Skin of body (tissue), 1 donor: ENCODE measurements at regions not wholly inside any gene's neighbourhood (a gene's known extent, or its start where the extent isn't known, plus 50 kb on each side); places are given as distances from the start of the nearest gene placed in this dataset.

Experiments
- DNase-seq: peaks from one replicate; lab custom pipeline; 2025; lab: John Stamatoyannopoulos, UW

DNA sequence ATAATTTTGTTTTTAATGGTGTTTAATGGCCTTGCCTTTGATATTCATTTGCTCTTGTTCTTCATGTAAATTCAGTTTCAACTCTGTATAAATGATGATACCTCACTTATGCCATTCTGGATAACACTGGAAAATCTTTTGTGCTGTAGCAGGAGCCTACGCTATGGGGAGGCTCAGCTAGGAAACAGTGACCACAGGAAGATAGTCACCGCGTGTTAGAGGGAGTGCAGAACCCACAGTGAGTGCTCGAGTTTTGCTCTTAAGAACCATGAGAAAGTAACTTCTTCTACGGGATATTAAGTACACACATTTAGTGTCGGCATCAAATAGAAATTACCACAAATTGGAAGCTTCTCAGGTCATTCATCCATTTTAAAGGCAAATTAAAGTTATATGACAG lies 143.9 kb downstream of the IRX2 start:
- no peak for DNase-seq

GRCh38 chr5:2603272-2603575 lies 148.3 kb downstream of the IRX2 start:
- no peak for DNase-seq

DNA sequence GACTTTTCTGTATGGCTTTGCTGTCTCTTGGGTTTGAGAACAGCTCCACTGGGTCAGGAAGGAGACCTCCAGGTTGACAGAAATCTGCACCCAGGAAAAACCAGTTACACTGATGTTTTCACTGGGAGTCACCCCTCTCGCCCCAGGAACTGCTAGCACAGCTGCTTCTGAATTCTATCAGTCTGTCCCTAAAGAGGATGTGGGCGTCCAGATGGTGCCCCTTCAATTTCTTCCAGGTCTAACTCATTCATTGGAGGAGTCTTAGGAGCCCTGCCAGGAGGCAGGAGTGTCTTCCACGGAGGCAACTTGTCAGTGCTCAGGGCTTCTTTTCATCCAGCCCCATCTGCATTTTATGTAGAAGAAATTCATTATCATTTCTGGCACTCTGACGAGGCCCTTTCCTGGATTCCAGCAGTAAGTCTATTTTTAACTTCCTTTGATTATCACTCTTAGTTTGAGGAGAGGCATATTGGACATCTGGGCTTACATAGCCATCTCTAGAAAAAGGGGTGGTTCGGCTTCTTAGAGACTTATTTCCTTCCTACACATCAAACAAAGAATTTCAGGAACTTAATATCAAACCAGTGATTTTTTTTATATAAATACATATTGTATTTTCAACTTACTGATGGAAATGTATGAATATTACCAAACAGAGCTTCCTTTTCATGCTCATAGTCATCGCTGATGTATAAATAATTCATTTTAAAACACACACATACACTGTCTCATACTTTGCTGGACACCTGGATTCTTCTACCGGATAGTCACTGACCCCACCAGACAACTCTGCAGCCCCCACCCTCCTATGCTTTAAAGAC lies 148.8 kb downstream of the IRX2 start:
- no peak for DNase-seq

- no peak for DNase-seq
These were observed 153.0 kb downstream of the IRX2 start for GRCh38 chr5:2598503-2598902.

- no peak for DNase-seq
These were observed 156.8 kb downstream of the IRX2 start for GRCh38 chr5:2594701-2595100.

DNA sequence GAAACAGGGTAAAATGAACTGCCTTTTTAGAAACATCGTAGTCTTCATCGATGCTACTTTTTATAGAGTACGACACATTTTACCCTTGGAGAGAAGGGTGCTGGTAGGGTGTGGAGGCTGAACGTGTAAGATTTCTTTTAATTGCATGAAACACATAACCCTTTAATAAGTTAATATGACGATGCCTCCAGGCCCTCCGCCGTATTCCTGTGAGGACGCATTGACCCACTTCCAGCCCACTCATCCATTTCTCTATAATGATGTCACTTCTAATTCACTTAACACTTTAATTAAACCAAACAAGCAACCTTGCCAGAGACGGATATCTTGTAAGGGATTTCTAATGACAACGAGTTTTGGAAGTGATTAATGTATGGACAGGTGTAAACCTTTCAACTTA lies 158.7 kb downstream of the IRX2 start:
- DNase-seq: no peak

DNA sequence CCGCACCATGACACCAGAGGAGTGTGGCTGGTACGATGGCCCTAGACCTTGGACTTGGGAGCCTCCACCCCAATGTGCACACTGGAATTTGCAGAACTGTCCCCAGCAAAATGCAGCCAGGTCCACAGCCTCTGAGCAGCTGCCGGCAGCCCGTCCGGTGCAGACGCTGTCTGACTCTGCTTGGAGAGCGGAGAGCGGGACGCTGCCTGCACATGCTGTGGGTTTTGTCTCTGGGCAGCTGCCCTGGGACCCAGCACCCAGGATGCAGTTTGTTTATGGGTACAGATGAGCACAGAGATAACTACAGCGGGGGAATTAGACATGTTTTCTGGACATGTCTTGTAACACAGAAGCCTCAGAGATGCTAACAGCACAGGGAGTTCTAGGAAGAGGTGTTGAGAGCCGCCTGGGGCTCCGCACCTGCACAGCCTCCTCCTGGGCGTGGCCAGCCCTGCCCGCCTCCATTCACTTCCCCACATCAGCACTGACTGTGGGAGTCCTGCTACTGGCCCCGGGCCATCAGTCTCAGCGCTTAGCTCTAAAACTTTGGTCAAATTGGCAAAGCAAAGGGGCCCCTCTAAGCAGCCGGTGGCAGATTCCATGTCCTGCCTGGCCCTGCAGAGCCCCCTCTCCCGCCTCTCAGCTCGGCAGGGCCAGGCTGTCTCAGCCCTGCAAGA lies 159.6 kb downstream of the IRX2 start:
- DNase-seq: no peak

- DNase-seq: no peak
These were observed 162.5 kb downstream of the IRX2 start for GRCh38 chr5:2588850-2589501.

DNA sequence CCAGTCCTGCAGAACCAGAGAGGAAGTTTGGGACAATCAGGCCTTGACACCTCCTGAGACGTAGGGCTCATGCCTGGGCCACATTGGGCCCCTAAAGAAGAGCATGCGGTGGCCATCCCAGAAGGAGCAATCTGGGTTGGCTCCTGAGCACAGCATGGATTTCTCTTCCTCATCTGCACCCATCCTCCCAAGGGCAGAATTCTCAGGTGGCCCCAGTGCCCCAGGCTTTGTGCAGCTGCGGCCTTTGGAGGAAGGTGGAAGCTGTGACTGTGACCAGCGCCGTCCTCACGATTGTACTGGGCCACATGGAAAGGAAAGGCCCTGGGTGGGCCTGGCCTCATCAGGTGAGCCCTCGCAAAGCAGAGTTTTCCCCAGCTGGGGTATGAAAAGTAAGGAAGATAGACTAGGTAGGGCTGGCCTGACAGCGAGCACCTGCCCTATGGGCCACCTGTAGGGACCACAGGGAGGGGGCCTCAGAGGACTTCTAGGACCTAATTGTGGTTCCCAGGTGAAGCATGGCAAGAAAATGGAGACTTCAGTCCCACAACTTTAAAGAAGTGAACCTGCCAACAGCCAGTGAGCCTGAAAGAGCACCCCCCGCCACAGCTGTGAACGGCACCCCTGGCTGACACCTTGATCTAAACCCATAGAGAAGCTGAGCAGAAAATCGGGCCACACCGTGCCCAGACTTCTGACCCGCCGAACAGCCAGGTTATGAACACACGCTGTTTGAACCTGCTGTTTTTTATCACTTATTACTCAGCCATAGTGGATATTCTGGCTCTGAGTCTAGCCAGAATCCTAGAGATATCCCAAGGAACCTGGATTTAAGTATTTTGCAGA lies 164.1 kb downstream of the IRX2 start:
- DNase-seq: no peak

GRCh38 chr5:2586016-2586715 lies 165.3 kb downstream of the IRX2 start:
- DNase-seq: no peak

- no peak for DNase-seq
These were observed 166.8 kb downstream of the IRX2 start for GRCh38 chr5:2584579-2585269.

GRCh38 chr5:2582507-2582906 lies 169.0 kb downstream of the IRX2 start:
- DNase-seq: no peak

DNA sequence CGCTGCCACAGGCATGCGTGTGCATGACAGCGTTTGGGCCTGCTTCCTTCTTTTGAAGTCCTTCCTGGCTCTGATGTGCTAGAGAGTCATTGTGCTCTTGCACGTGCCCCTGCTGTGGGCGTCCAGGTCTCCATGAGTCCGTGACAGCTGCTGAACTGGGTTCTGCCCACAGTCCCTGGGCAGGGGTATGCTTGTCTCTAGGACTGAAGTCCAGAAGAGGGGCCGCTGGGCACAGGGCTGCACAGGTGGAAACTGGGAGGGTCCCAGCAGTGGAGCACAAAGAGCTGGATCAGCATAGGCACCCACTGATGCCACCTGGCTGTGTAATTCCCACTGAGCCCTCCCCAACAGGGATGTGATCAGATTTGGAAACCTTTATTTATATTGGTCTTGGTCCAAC lies 169.4 kb downstream of the IRX2 start:
- no peak for DNase-seq

DNA sequence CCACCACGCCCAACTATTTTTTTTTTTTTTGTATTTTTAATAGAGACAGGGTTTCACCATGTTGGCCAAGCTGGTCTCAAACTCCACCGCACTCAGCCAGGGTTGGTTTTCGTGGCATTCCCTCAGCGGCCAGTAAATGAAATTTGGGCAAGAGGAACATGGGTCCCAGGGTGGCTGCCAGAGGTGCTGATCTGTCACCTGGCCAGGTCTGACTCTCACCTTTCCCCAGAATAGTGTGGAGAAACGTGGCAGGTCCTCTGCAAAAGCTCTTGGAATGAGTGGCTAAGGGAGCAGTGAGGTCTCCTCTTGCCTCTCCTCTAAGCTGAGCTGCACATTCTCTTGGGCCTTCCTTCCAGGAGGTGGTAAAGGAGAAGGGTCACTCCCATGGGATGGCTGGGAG lies 170.1 kb downstream of the IRX2 start:
- DNase-seq: no peak

DNA sequence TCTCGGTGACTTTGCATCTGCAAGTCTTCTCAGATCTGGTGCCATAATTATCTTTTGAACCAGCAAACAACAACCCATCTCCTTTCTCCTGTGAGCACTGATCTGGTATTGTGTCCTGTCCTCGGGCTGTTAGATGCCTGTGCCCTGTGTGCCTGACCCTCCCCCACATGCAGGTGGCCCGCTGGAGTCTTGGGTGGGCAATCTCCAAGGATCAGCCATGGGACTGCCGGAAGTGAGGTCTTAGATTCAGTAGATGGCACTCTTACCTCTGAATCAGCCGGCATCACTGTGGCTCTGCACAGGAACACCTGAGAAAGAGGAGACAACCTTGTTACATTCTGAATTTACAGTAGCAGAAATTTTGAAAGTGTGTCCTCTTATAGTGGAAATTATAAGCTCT lies 172.4 kb downstream of the IRX2 start:
- no peak for DNase-seq

GRCh38 chr5:2577312-2578036 lies 174.0 kb downstream of the IRX2 start:
- DNase-seq: no peak

GRCh38 chr5:2576823-2577222 lies 174.7 kb downstream of the IRX2 start:
- no peak for DNase-seq

GRCh38 chr5:2575871-2576270 lies 175.6 kb downstream of the IRX2 start:
- DNase-seq: no peak

DNA sequence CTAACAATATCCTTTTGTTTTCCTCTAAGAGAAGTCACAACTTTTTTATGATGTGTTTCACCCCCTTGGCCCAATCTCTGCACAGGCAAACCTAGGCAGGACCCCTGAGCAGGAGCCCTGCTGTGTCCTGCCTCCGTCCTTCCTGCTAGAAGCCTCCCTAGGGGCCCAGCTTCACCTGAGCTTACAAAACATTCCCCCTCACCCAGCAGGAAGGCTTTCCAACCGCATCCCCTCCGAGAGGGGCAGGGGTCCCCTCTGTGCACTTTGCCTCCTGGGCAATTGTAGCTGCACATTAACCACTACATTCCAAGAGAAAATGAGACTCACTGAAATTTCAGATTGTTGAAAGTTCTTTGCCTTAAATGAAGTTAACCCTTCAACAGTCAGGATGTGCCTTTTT lies 176.2 kb downstream of the IRX2 start:
- no peak for DNase-seq

GRCh38 chr5:2574155-2574554 lies 177.3 kb downstream of the IRX2 start:
- no peak for DNase-seq
